22Rv1 (cell line): ENCODE measurements at regions not wholly inside any gene's neighbourhood (a gene's known extent, or its start where the extent isn't known, plus 50 kb on each side); places are given as distances from the start of the nearest gene placed in this dataset.
A peak's percentile ranks its signal among the peaks of the same experiment; 100 is the strongest.

Experiments
- H3K27ac ChIP-seq: fragments of 450-650 bp; 2 replicates; pipeline ENCODE4 v1.5.1; 2017
- ZFX ChIP-seq: fragments of 450-650 bp; IDR thresholded peaks from 2 replicates; pipeline ENCODE4 v1.6.1; 2017; ENCODE audit warnings: antibody characterized with exemption, borderline replicate concordance
- TF ChIP-seq, protein P1 (sequence below): fragments of 450-650 bp; IDR thresholded peaks from 2 replicates; pipeline ENCODE4 v1.5.1; 2017; ENCODE audit warnings: mild to moderate bottlenecking

GRCh38 chr7:19508821-19509220 lies 200.0 kb downstream of the POLR1F start:
- H3K27ac ChIP-seq: no peak overlapping the region
- TF ChIP-seq ZFX: no peak
- TF ChIP-seq, protein P1, sequence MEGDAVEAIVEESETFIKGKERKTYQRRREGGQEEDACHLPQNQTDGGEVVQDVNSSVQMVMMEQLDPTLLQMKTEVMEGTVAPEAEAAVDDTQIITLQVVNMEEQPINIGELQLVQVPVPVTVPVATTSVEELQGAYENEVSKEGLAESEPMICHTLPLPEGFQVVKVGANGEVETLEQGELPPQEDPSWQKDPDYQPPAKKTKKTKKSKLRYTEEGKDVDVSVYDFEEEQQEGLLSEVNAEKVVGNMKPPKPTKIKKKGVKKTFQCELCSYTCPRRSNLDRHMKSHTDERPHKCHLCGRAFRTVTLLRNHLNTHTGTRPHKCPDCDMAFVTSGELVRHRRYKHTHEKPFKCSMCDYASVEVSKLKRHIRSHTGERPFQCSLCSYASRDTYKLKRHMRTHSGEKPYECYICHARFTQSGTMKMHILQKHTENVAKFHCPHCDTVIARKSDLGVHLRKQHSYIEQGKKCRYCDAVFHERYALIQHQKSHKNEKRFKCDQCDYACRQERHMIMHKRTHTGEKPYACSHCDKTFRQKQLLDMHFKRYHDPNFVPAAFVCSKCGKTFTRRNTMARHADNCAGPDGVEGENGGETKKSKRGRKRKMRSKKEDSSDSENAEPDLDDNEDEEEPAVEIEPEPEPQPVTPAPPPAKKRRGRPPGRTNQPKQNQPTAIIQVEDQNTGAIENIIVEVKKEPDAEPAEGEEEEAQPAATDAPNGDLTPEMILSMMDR: no peak

- no peak for TF ChIP-seq ZFX
- TF ChIP-seq, protein P1: no peak
- H3K27ac ChIP-seq: no peak overlapping the region
These were observed 200.7 kb downstream of the POLR1F start for GRCh38 chr7:19508124-19508523.

- no peak for TF ChIP-seq ZFX
- TF ChIP-seq, protein P1: peak; percentile 93
- H3K27ac ChIP-seq: no peak overlapping the region
These were observed 216.9 kb downstream of the POLR1F start for GRCh38 chr7:19491821-19492452.

- TF ChIP-seq, protein P1: no peak
- no peak for TF ChIP-seq ZFX
- no peak overlapping the region for H3K27ac ChIP-seq
These were observed 217.5 kb downstream of the POLR1F start for GRCh38 chr7:19491371-19491770.

DNA sequence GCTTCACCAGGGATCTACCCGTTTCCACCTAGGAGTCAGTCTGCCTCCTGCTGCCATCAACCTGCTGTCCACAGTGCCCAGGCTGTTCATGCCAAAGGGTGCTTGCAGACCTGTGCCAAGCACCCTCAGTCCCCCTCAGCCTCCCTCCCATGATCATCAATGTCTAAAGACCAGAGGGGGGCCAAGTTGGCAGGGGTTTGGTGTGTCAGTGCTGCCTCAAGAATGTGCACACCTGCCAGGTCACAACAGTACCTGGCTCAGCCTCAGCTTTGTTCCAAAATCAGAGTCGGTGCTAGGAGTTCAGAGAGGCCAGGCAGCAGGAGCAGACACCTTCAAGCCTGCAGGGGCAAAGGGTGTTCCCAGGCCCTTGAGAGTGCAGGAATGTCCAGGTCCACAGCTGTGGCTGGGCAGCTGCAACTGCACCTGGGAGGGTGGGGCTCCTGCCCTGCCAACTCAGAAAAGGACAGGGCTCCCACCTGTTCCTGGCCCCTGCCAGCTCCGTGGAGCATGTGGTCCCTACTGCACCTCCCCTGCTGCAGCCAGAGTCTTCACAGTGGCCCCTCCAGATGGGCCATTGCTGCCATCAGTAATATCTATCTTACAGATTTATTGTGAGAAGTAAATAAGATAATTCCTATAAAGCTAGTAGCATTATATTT lies 219.5 kb downstream of the POLR1F start:
- no peak overlapping the region for H3K27ac ChIP-seq
- no peak for TF ChIP-seq ZFX
- TF ChIP-seq, protein P1: no peak

GRCh38 chr7:19488056-19488455 lies 220.8 kb downstream of the POLR1F start:
- TF ChIP-seq ZFX: no peak
- TF ChIP-seq, protein P1: no peak

DNA sequence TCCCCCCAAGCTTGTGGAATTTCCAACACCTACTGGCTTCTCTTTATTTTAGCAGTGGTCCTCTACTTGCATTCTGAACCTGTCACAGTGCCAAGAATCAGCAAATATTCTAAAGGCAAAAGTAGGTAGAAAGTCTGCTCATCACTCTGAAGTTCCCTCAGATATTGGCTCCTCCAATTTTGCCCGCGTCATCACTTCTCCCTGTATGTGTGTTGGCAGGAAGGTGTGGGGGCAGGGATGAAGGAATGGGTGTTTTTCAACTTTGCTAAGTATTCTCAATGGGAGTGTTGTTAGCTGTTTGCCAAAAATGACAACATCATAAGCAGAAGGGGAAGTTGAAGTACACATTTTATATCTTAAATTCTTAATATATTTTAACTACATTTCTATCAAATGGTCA lies 226.2 kb downstream of the POLR1F start:
- no peak overlapping the region for H3K27ac ChIP-seq
- TF ChIP-seq ZFX: no peak
- TF ChIP-seq, protein P1: no peak

More at GRCh38 chr7:19488056-19488455, 220.8 kb downstream of the POLR1F start:
- H3K27ac ChIP-seq: no peak overlapping the region
